ENCODE measurements at regions not wholly inside any gene's neighbourhood (a gene's known extent, or its start where the extent isn't known, plus 50 kb on each side); places are given as distances from the start of the nearest gene placed in this dataset.

GRCh38 chr5:101142102-101142501 lies 239.0 kb upstream of the ST8SIA4 start:
- CTCF ChIA-PET (ENCODE audit: low intra/inter-chr PET ratio, low total read pairs), result no interaction called here
- in situ Hi-C loops (cut with HindIII; ENCODE audit: extremely low pct_ligation_motif_present, low pct_unique_long_range_greater_than_20kb), result no loop called here

More at GRCh38 chr5:101142102-101142501, 239.0 kb upstream of the ST8SIA4 start:
- Histone ChIP-seq H3K27me3 (ENCODE audit: control insufficient read depth in 1 of 2, insufficient read depth in 2 of 2, low read length in 2 of 2) (no peaks in the 10 kb centered on the region), H3K9ac (ENCODE audit: insufficient read depth, low read depth, low read length) (no peak overlapping the region), H4K20me1 (ENCODE audit: insufficient read depth, low read length) (no peaks in the 10 kb centered on the region), H3K4me1 (ENCODE audit: insufficient read depth, low read length) (no peaks in the 10 kb centered on the region), H3K9me3 (ENCODE audit: low read length) (no peaks in the 10 kb centered on the region), H2AFZ (ENCODE audit: low read length) (no peak overlapping the region), H3K27ac (ENCODE audit: extremely low read length, insufficient read depth, low read length) (no peak overlapping the region), H3K4me2 (ENCODE audit: low read depth, low read length) (no peak overlapping the region), H3K36me3 (replicated peaks in 1 of 2; ENCODE audit: control insufficient read depth in 1 of 2, insufficient read depth in 2 of 2, low read length in 2 of 2) (no peaks in the 10 kb centered on the region), H3K4me3 (replicated peaks in 1 of 3; ENCODE audit: insufficient read depth in 1 of 3, low read depth in 2 of 3, low read length in 3 of 3) (no peak overlapping the region), H3K79me2 (ENCODE audit: insufficient read depth, low read length) (no peaks in the 10 kb centered on the region)
- no TSS peak for BruUV-seq (replicated peaks)
- FAIRE-seq, result no peak
- DNase-seq (ENCODE audit: low spot score), result no peak
- POLR2A ChIA-PET, result no interaction called here
- intact Hi-C loops (cut with micrococcal nuclease; ENCODE audit: unreplicated experiment), result no loop called here
- no peak for TF ChIP-seq ZNF33A (CRISPR knock-in tag; IDR thresholded peaks at IDR 0.05; ENCODE audit: borderline replicate concordance)
- no peak for TF ChIP-seq FOXO1 (CRISPR knock-in tag; IDR thresholded peaks at IDR 0.05)
- TF ChIP-seq PHF21A (CRISPR knock-in tag; IDR thresholded peaks at IDR 0.05), result no peak
- TF ChIP-seq ZNF432 (CRISPR knock-in tag; IDR thresholded peaks at IDR 0.05; ENCODE audit: borderline replicate concordance), result no peak
- TF ChIP-seq E2F1 (CRISPR knock-in tag; IDR thresholded peaks at IDR 0.05), result no peak
- TF ChIP-seq HES4 (CRISPR knock-in tag; IDR thresholded peaks at IDR 0.05; ENCODE audit: borderline replicate concordance), result no peak
- TF ChIP-seq RFXANK (CRISPR knock-in tag; IDR thresholded peaks at IDR 0.05), result no peak
- no peak for TF ChIP-seq SALL1 (CRISPR knock-in tag; IDR thresholded peaks at IDR 0.05)
- no peak for TF ChIP-seq ZFY (CRISPR knock-in tag; IDR thresholded peaks at IDR 0.05)
- no peak for TF ChIP-seq CBFB (CRISPR knock-in tag; IDR thresholded peaks at IDR 0.05)
- no peak for TF ChIP-seq ZNF576 (CRISPR knock-in tag; IDR thresholded peaks at IDR 0.05)
- no peak for TF ChIP-seq ZBED4 (CRISPR knock-in tag; IDR thresholded peaks at IDR 0.05; ENCODE audit: borderline replicate concordance)
- no peak for TF ChIP-seq CREBL2 (CRISPR knock-in tag; IDR thresholded peaks at IDR 0.05; ENCODE audit: borderline replicate concordance)
- TF ChIP-seq ZNF260 (CRISPR knock-in tag; IDR thresholded peaks at IDR 0.05; ENCODE audit: borderline replicate concordance, low read depth), result no peak
- TF ChIP-seq DBP (CRISPR knock-in tag; IDR thresholded peaks at IDR 0.05; ENCODE audit: not compliant biosample characterization), result no peak
- TF ChIP-seq CC2D1A (CRISPR knock-in tag; IDR thresholded peaks at IDR 0.05), result no peak
- TF ChIP-seq PHB2 (IDR thresholded peaks at IDR 0.05; ENCODE audit: partially characterized antibody), result no peak
- TF ChIP-seq ZBTB2 (CRISPR knock-in tag; IDR thresholded peaks at IDR 0.05; ENCODE audit: low read depth), result no peak
- no peak for TF ChIP-seq YEATS4 (CRISPR knock-in tag; IDR thresholded peaks at IDR 0.05; ENCODE audit: borderline replicate concordance)
- no peak for ATAC-seq
- WGBS (ENCODE audit: low lambda C conversion rate), result 11% methylated on average over 3 of the region's 3 CpGs
